GM18519 (cell line): ENCODE measurements at regions not wholly inside any gene's neighbourhood (a gene's known extent, or its start where the extent isn't known, plus 50 kb on each side); places are given as distances from the start of the nearest gene placed in this dataset.
"Not testable (repeated sequence)": the region's sequence is repeated elsewhere in the genome, so short reads cannot be mapped to it uniquely, and the experiment has no call there.

Experiments
- ATAC-seq: cut with Tn5 transposase; IDR thresholded peaks from one replicate; pipeline ENCODE4 v1.9.1; 2021; ENCODE audit warnings: mild to moderate bottlenecking, moderate library complexity; ENCODE audit not compliant: unreplicated experiment, low FRiP score

DNA sequence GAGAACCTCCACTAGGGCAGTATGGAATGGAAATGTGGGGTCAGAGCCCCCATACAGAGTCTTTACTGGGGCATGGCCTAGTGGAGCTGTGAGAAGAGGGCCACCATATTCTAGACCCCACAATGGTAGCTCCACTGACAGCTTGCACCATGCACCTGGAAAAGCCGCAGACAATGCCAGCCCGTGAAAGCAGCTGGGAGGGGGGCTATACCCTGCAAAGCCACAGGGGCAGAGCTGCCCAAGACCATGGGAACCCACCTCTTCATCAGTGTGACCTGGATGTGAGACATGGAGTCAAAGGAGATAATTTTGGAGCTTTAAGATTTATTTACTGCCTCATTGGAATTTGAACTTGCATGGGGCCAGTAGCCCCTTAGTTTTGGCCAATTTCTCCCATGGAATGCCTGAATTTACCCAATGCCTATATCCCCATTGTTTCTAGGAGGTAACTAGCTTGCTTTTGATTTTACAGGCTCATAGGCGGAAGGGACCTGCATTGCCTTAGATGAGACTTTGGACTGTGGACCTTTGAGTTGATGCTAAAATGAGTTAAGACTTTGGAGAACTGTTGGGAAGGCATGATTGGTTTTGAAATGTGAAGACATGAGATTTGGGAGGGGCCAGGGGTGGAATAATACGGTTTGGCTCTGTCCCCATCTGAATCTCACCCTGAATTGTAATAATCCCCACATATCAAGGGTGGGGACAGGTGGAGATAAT lies 89.4 kb upstream of the MAMLD1 start:
- ATAC-seq = not testable (repeated sequence)

DNA sequence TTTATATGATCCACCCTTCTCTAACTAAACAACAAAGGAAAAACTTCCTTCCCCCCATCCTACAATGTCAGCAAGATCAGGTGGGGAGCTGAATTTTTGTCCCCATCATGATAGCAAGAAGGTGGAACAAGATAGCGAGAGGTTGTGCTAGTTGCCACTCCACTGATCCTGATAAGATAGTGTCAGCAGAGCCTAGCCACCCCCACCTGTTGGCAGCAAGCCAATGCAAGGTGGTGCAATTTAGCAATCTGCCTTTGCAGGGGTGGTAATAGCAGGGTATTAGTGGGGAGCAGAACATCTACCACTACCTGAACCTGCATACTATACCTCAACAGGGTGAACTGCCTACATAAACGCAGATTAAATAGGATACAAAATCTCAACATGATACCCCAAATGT lies 80.2 kb upstream of the MAMLD1 start:
- ATAC-seq = no peak

- ATAC-seq = no peak
Measured at GRCh38 chrX:150291014-150291413, 72.1 kb upstream of the MAMLD1 start.

- no peak for ATAC-seq
Measured at GRCh38 chrX:150293311-150294013, 69.7 kb upstream of the MAMLD1 start.

DNA sequence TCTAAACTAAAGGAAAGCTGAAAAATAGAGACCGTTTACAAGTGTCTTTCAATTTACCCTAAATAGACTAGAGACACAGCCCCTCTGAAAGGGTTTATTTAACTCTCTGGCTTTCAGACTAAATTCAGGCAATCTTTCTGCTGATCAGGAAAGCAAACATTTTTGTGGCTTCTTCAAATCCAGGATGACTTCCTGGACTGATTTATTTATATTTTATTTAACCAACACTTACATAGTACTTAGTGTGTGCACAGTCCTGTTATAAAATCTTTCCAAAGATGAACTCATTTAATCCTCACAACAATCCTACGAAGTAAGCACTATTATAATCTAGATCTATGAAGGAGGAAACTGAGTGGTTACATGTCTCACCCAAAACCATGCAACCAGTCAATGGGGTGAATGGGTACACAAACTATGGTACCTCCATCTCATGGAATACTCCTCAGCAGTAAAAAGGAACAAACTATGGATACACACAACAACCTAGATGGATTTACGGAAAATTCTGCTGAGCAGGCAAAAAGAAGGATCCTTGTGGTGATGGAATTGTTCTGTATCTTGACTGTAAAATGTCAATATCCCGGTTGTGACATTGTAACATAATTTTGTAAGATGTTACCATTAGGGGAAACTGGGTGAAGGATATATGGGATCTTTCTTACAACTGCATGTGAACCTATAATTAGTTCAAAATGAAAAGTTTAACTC lies 64.1 kb upstream of the MAMLD1 start:
- ATAC-seq = no peak

- ATAC-seq = no peak
Measured at GRCh38 chrX:150299579-150299978, 63.5 kb upstream of the MAMLD1 start.

DNA sequence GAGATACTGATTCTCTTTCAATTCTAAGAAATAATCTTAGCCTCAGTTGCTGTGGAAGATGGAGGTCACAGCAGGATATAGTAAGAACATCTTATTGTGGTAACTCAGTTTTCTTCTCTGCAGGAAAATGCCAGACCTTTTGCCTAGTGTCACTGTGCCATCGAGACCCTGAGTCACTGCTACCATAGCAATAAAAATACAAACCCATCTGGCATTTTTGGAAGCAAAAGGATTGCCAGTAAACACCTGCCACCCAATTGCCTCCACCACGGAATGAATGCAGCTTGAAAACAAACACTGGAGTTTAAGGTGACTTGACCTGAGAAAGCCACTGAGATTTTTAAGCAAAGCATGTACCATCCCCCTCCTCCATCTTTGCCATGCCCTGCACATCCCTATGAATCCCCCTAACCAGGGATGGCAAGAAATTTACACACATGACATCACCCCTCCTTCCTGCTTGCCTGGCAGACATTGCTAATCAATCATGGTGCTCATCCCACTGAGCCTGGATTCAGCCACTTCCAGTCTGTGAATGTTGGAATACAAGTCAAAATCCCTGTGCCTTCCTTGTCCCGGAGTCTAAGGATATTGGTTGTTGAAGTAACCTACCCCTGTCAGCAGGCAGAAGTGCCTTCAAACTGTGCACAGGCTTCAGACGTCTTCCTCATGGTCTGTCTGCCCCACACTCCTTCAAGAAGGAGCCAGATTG lies 59.6 kb upstream of the MAMLD1 start:
- no peak for ATAC-seq

DNA sequence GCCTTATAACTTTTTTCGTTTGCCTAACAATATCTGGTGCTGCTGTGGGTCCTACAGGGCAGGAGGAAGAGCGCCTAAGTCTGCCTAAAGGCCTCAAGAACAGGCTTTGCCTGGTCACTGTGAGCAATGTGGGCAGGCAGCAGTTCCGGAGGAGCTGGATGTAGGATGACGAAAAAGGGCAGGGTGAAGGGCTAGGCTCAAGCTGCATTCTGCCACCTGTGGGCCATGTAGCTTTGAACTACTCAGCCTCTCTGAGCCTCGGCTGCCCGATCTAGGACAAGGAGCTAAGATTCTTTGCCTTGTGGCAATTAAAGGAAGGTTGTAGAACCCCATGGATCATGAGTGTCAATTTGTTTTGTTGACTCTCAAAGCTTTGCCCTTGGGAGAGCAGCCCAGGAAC lies 57.1 kb upstream of the MAMLD1 start:
- ATAC-seq = no peak

GRCh38 chrX:150308041-150308440 lies 55.1 kb upstream of the MAMLD1 start:
- ATAC-seq = no peak

DNA sequence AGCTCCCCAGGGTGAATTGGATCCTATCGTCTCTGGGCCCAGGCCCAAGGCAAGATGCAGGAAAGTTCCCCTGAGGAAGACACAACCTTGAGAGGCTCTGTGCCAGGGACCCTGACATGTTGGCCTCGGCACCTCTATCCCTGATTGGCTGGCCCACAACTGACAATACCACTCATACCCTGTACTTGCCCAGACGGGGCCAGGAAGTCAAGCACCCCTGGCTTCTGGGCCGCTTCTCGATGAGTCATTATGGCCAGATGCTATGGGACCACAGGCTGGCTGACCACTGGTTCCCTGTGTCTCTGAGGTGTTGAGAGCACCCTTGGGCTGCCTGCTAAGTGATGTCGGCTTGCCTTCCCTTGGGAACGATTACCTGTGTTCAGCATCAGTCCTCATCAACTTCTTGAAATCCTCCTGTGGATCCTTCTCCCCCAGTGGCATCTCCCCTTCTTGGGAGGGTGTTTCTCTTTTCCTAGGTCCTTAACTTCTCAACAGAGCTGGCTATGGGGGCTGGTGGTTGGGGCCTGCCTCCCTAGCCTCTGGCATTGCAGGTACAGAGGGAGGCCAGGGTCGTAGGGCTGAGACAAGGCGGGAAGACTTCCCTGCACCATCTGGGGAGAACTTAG lies 54.5 kb upstream of the MAMLD1 start:
- no peak for ATAC-seq

DNA sequence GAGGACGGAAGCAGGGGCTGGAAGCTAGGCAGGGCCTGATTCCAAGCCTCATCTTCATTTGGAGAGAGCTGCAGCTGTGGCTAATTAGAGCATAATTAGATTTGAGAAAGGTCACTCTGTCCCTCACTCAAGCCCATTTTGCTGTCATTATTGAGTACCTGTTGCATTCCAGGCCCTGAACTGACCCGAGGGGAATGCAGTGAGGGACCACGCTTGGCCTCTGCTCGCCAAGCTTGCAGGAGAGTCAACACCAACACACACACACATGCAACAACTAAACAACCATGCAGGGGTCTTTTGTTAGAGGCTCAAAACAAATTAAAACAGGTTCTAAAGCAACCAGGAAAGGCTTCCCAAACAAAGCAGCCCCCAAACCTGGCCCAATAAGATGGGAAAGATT lies 52.7 kb upstream of the MAMLD1 start:
- no peak for ATAC-seq

DNA sequence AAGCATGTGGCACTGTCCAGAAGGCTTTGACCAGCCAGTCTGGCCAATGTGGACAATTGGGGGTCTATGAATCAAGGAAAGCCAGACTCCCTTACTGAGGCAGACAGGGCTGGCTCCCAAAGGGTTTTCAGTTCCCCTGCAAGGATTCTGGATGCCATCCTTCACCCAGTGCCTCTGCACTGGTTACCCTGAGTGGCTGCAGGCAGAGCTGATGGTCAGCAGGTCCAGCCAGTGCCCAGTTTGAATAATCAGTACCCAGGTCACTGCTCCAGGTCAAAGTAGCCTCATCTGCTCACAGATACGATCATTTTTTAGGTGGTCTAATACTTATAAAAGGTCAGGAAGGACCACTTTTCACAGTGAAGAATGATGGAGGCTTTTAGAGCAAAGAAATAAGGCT lies 52.2 kb upstream of the MAMLD1 start:
- no peak for ATAC-seq

DNA sequence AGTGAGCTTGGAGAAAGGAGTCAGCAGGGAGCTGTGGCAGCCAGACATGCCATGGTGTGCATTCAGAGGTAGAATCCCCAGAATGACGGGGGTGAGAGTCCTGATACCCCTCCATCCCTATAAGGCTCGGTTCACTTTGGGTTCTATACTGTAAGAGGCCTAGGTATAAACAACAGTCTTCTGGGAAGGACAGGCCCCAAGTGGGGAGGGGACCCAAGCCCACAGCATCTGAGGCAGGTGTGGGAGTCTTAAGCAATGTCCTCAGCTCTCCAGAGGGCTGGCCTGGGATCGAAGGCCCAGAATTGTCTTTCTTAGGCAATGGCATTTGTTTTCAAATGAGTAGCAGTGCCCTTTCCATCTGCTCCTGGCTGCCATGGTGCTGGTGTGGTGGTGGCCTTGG lies 50.2 kb upstream of the MAMLD1 start:
- no peak for ATAC-seq
